NT2/D1 (cell line): ENCODE measurements at regions not wholly inside any gene's neighbourhood (a gene's known extent, or its start where the extent isn't known, plus 50 kb on each side); places are given as distances from the start of the nearest gene placed in this dataset.

ENCODE experiments used
- SUZ12 ChIP-seq: IDR thresholded peaks from 2 replicates; pipeline ENCODE4 v1.6.1; 2011; ENCODE audit not compliant: insufficient read length, insufficient read depth; ENCODE audit errors: extremely low read depth
- YY1 ChIP-seq: IDR thresholded peaks from 2 replicates; pipeline ENCODE4 v1.6.1; 2011; ENCODE audit not compliant: insufficient read length, insufficient read depth
- ZNF274 ChIP-seq: IDR thresholded peaks from 2 replicates; pipeline ENCODE4 v1.6.1; 2011; ENCODE audit warnings: mild to moderate bottlenecking, low read depth, low read length

- no peak for TF ChIP-seq ZNF274
- TF ChIP-seq YY1 = no peak
- no peak for TF ChIP-seq SUZ12
Measured at GRCh38 chr16:85445064-85445778, 167.9 kb upstream of the GSE1 start.
